ENCODE measurements at regions not wholly inside any gene's neighbourhood (a gene's known extent, or its start where the extent isn't known, plus 50 kb on each side); places are given as distances from the start of the nearest gene placed in this dataset.

DNA sequence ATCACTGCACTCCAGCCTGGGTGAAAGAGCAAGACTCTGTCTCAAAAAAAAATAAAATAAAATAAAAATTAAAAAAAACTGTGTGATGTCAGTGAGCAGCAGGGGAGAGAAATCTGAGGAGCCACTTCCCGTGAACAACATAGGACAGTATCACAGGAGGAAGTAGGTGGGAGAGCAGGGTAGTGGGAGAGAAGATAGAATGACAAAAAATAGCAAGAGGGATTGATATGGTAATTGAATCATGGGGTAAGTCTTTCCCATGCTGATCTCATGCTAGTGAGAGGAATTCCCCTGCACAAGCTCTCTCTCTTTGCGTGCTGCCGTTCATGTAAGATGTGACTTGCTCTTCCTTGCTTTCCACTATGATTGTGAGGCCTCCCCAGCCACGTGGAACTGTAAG, 81.6 kb upstream of the PBX1 start:
- Histone ChIP-seq H3K4me3 (no peak overlapping the region), H3K9me3 (no peaks in the 10 kb centered on the region), H3K36me3 (no peaks in the 10 kb centered on the region), H3K27me3 (no peaks in the 10 kb centered on the region), H3K27ac (no peak overlapping the region), H3K4me1 (no peaks in the 10 kb centered on the region)
- FAIRE-seq (no peak), DNase-seq (no peak), ATAC-seq (no peak)
- TF ChIP-seq, protein P1, sequence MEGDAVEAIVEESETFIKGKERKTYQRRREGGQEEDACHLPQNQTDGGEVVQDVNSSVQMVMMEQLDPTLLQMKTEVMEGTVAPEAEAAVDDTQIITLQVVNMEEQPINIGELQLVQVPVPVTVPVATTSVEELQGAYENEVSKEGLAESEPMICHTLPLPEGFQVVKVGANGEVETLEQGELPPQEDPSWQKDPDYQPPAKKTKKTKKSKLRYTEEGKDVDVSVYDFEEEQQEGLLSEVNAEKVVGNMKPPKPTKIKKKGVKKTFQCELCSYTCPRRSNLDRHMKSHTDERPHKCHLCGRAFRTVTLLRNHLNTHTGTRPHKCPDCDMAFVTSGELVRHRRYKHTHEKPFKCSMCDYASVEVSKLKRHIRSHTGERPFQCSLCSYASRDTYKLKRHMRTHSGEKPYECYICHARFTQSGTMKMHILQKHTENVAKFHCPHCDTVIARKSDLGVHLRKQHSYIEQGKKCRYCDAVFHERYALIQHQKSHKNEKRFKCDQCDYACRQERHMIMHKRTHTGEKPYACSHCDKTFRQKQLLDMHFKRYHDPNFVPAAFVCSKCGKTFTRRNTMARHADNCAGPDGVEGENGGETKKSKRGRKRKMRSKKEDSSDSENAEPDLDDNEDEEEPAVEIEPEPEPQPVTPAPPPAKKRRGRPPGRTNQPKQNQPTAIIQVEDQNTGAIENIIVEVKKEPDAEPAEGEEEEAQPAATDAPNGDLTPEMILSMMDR (IDR thresholded peaks at IDR 0.05), result no peak
- intact Hi-C loops (cut with DNase I), result no loop called here
- WGBS, 2 donors, result 89 to 92% methylated on average over 4 of the region's 4 CpGs

DNA sequence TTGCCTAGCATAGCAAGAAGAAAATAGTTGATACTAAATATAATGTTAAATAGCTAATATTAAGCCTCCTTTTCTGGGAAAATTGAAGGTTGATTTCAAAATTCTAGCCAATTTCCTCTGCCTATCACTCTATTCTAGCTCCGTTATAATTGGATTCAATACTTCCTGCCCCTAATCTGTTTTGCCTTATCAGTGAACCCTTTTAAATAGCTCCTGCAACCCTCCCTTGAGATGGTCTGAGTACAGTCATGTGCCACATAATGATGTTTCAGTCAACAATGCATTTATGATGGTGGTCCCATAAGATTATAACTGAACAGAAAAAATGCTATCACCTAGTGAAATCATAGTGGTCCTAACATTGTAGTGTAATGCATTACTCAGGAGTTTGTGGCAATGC, 79.7 kb upstream of the PBX1 start:
- H3K27ac ChIP-seq, result no peak overlapping the region
- H3K27me3 ChIP-seq, result no peaks in the 10 kb centered on the region
- no peak for FAIRE-seq
- no peak overlapping the region for H3K4me3 ChIP-seq
- no peak for DNase-seq
- no peaks in the 10 kb centered on the region for H3K9me3 ChIP-seq
- TF ChIP-seq, protein P1 (IDR thresholded peaks at IDR 0.05), result no peak
- ATAC-seq, result no peak
- H3K4me1 ChIP-seq, result no peaks in the 10 kb centered on the region
- intact Hi-C loops (cut with DNase I), result no loop called here
- WGBS, 2 donors, result 50 to 56% methylated on average over 1 of the region's 1 CpG
- H3K36me3 ChIP-seq, result no peaks in the 10 kb centered on the region

DNA sequence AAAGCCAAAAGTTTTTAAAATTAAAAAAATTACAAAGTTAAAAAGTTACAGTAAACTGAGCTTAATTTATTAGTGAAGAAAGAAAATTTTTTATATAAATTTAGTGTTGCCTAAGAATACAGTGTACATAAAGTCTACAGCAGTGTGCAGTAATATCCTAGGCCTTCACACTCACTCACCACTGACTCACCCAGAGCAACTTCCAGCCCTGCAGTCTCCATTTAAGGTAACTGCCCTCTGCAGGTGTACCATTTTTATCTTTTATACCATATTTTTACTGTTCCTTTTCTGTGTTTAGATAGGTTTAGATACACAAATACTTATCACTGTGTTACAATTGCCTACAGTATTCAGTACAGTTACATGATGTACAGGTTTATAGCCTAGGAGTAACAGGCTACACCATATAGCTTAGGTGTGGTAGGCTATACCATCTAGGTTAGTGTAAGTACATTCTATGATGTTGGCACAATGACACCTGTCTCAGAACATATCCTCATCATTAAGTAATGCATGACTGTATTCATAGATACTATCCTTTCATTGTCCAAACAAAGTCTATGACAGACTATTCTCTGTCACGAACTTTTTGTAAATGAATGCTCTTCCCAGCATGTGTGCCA, 78.6 kb upstream of the PBX1 start:
- Histone ChIP-seq H3K36me3 (no peaks in the 10 kb centered on the region), H3K9me3 (no peaks in the 10 kb centered on the region), H3K4me3 (no peak overlapping the region), H3K27me3 (no peaks in the 10 kb centered on the region), H3K27ac (no peak overlapping the region), H3K4me1 (no peaks in the 10 kb centered on the region)
- DNase-seq (no peak), ATAC-seq (no peak), FAIRE-seq (no peak)
- 55 to 94% methylated on average over 1 of the region's 1 CpG for WGBS, 2 donors
- TF ChIP-seq, protein P1 (IDR thresholded peaks at IDR 0.05), result no peak
- intact Hi-C loops (cut with DNase I), result no loop called here

DNA sequence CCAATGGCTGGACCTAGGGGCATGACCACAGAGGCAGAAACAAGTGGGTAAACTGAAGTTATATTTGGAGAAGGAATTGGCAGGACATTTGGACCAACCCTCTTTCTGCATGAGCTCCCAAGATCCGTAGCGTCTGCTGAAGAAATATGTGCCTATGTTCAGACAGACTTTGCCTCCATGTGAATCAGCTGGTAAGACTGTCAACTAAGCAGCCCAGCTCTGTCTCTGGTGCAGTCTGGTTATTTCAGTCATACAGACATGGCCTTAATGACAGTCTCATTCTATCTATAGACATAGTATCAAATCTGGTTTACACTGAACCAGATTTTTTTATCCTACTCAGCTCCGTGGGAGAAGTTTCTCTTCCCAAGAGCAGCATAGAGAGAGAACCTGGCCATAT, 63.1 kb upstream of the PBX1 start:
- no peak overlapping the region for H3K27ac ChIP-seq
- H3K4me1 ChIP-seq, result no peaks in the 10 kb centered on the region
- DNase-seq (no peak), ATAC-seq (no peak), FAIRE-seq (no peak)
- WGBS, 2 donors, result 85 to 86% methylated on average over 3 of the region's 3 CpGs
- intact Hi-C loops (cut with DNase I), result no loop called here
- H3K27me3 ChIP-seq, result no peaks in the 10 kb centered on the region
- H3K9me3 ChIP-seq, result no peaks in the 10 kb centered on the region
- no peak overlapping the region for H3K4me3 ChIP-seq
- H3K36me3 ChIP-seq, result no peaks in the 10 kb centered on the region
- TF ChIP-seq, protein P1 (IDR thresholded peaks at IDR 0.05), result no peak

DNA sequence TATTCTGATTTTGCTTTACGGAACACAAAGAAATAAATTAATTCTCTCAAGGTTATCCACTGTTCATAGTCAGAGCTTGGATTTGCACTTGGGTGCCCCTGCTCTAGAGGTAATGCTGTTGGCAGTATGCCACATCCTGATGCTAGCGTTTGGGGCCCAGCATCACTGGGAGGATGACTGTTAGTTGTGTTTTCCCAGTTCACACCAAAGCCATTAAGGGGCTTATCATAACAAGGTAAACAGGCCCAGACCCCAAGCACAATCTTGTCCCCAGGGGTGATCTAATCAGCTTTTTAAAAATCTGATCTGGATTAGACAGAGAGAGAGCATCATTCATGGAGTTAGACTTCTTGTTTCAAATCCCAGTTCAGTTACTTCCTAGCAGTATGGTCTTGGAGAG, 60.2 kb upstream of the PBX1 start:
- WGBS, 2 donors, result 73 to 76% methylated on average over 2 of the region's 2 CpGs
- H3K27me3 ChIP-seq, result no peaks in the 10 kb centered on the region
- FAIRE-seq (no peak), DNase-seq (no peak), ATAC-seq (no peak)
- H3K4me3 ChIP-seq, result no peak overlapping the region
- H3K36me3 ChIP-seq, result no peaks in the 10 kb centered on the region
- no peaks in the 10 kb centered on the region for H3K9me3 ChIP-seq
- no peaks in the 10 kb centered on the region for H3K4me1 ChIP-seq
- intact Hi-C loops (cut with DNase I), result no loop called here
- no peak overlapping the region for H3K27ac ChIP-seq
- TF ChIP-seq, protein P1 (IDR thresholded peaks at IDR 0.05), result no peak
